ENCODE measurements at regions not wholly inside any gene's neighbourhood (a gene's known extent, or its start where the extent isn't known, plus 50 kb on each side); places are given as distances from the start of the nearest gene placed in this dataset.

DNA sequence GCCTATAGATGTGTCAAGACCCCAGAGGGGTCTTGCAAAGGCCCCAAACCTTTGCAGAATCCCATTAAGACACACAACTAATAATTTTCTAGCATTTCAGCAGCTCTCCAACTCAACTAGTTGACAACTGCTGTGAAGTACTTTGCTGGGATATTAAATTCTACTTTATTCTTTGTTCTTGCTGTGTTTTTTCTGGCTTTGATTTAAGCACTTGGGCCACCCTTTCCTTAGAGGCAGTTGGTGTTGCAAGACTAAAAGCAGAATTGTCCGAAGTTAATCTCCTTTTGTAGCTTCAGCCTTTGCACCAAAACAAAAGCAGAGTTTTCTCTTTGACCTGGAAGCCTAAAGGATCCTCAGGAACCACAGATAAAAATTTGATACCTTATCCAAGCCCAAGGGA, 353.1 kb upstream of the CLNK start:
- 60% methylated on average over 1 of the region's 1 CpG for WGBS (ENCODE audit: insufficient coverage, low lambda C conversion rate)

DNA sequence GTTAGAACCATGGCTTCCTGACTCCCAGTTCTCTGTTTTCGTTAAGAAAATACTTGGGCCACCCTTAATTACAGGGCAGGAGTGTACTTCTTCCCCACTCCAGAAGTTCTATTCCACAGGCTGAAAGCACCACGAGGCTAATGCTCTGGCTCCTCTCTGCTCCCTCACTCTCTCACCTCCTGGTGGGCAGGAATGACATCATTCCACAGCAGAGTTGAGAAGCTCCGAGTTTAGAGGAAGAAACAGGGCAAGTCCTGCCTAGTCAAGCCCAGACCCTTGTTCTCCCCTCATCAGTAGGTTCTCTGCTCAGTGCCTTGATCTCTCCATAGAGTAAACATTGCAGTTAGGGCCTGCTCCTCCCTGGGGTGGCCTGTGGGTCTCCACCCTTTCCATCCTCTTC, 343.8 kb upstream of the CLNK start:
- no peak overlapping the region for H3K27ac ChIP-seq (ENCODE audit: low read length)
- no peak overlapping the region for H3K4me3 ChIP-seq (ENCODE audit: low read length)
- no peaks in the 10 kb centered on the region for H3K4me1 ChIP-seq (ENCODE audit: control insufficient read depth, insufficient read depth, low read length)
- H3K9me3 ChIP-seq (ENCODE audit: control insufficient read depth, low read depth, low read length) = no peaks in the 10 kb centered on the region
- no CpG with 5 or more reads among the region's 3 CpGs for WGBS (ENCODE audit: insufficient coverage, low lambda C conversion rate)
- H3K27me3 ChIP-seq (ENCODE audit: control insufficient read depth, insufficient read depth, low read length) = no peaks in the 10 kb centered on the region
- H3K36me3 ChIP-seq (ENCODE audit: control insufficient read depth, insufficient read depth, low read length) = no peaks in the 10 kb centered on the region
- no peak for DNase-seq

More for the DNA sequence above, 353.1 kb upstream of the CLNK start:
- no peak for DNase-seq
- no peaks in the 10 kb centered on the region for H3K9me3 ChIP-seq (ENCODE audit: control insufficient read depth, low read depth, low read length)
- no peaks in the 10 kb centered on the region for H3K4me1 ChIP-seq (ENCODE audit: control insufficient read depth, insufficient read depth, low read length)
- no peak overlapping the region for H3K4me3 ChIP-seq (ENCODE audit: low read length)
- H3K27me3 ChIP-seq (ENCODE audit: control insufficient read depth, insufficient read depth, low read length) = no peaks in the 10 kb centered on the region
- no peaks in the 10 kb centered on the region for H3K36me3 ChIP-seq (ENCODE audit: control insufficient read depth, insufficient read depth, low read length)
- no peak overlapping the region for H3K27ac ChIP-seq (ENCODE audit: low read length)

DNA sequence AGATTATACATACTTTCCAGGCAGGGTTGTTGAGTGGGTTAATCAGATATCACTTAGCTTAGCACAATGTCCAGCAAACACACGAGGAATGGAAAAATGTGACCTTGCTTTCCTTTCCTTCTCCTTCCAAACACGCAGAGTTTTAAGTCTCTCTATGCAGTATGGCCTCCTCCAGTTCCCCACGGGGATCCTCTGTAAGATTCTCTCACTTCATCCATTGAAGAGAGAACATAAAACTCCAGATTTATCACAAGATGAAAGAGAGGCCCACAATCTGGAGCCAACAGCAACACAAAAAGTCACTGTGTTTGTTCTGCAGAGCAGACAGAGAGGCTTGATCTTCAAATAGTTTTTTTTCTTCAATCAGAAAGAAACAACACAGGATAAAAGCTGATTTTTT, 336.8 kb upstream of the CLNK start:
- H3K27ac ChIP-seq (ENCODE audit: low read length) = no peak overlapping the region
- DNase-seq = no peak
- no peaks in the 10 kb centered on the region for H3K27me3 ChIP-seq (ENCODE audit: control insufficient read depth, insufficient read depth, low read length)
- H3K36me3 ChIP-seq (ENCODE audit: control insufficient read depth, insufficient read depth, low read length) = no peaks in the 10 kb centered on the region
- H3K4me3 ChIP-seq (ENCODE audit: low read length) = no peak overlapping the region
- 60% methylated on average over 1 of the region's 3 CpGs for WGBS (ENCODE audit: insufficient coverage, low lambda C conversion rate)
- H3K9me3 ChIP-seq (ENCODE audit: control insufficient read depth, low read depth, low read length) = no peaks in the 10 kb centered on the region
- no peaks in the 10 kb centered on the region for H3K4me1 ChIP-seq (ENCODE audit: control insufficient read depth, insufficient read depth, low read length)

DNA sequence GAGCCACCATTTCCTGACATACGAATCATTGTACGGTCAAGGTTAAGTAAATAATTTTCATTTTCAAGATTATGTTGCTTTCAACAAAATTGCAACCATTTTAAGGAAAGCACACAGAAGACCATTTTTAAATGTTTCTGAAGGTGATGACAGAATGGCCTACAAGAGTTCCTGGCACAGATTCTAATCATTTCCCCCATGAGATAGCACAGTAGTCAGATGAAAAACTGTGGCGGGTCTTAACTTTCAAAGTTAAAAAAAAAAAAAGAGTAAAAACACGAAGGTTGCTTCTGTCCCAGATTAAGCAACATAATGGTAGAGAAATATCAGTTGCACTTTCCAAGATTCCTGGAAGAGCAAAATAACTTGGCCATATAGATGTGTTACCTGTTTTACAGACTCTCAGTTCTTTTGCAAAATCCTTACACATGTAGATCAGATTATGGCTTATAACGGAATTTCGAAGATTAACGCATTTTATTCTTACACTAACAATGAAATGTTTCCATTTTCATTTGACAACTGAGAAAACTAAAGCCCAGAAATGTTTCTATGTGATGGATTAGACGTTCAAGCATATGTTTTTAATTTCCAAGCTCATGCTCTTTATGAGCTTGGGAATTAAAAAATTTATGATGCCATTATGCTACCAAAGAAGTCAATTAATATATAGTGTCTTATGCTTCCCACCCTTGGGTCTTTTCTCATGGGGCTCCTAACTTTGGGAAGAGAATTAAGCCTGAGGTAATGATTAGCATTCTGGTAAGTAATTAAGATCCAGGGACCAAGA, 335.1 kb upstream of the CLNK start:
- H3K9me3 ChIP-seq (ENCODE audit: control insufficient read depth, low read depth, low read length) = no peaks in the 10 kb centered on the region
- no peak overlapping the region for H3K27ac ChIP-seq (ENCODE audit: low read length)
- H3K36me3 ChIP-seq (ENCODE audit: control insufficient read depth, insufficient read depth, low read length) = no peaks in the 10 kb centered on the region
- H3K27me3 ChIP-seq (ENCODE audit: control insufficient read depth, insufficient read depth, low read length) = no peaks in the 10 kb centered on the region
- no peak for DNase-seq
- no peaks in the 10 kb centered on the region for H3K4me1 ChIP-seq (ENCODE audit: control insufficient read depth, insufficient read depth, low read length)
- no CpG with 5 or more reads among the region's 8 CpGs for WGBS (ENCODE audit: insufficient coverage, low lambda C conversion rate)
- no peak overlapping the region for H3K4me3 ChIP-seq (ENCODE audit: low read length)

DNA sequence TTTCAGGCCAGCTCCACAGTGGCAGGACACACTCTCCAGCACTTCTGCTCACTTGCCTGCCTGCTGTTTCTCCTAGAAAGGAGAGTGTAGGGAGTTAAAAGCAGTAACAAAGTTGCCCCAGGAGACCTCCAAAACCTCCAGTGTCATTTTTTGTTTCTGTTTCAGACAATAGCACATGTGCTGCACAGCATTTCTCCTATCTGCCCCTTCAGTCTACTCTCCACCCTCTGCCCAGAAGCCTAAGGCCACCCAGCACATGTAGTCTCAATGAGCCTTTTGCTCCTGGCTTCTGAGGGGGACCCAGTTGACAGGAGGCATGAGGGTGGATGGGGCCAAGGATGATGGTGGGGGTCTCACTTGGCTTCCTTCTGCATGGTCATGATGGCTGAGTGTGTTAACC, 329.6 kb upstream of the CLNK start:
- Histone ChIP-seq H3K27me3 (ENCODE audit: control insufficient read depth, insufficient read depth, low read length) (no peaks in the 10 kb centered on the region), H3K9me3 (ENCODE audit: control insufficient read depth, low read depth, low read length) (no peaks in the 10 kb centered on the region), H3K4me1 (ENCODE audit: control insufficient read depth, insufficient read depth, low read length) (no peaks in the 10 kb centered on the region), H3K27ac (ENCODE audit: low read length) (no peak overlapping the region), H3K36me3 (ENCODE audit: control insufficient read depth, insufficient read depth, low read length) (no peaks in the 10 kb centered on the region), H3K4me3 (ENCODE audit: low read length) (no peak overlapping the region)
- DNase-seq = no peak

DNA sequence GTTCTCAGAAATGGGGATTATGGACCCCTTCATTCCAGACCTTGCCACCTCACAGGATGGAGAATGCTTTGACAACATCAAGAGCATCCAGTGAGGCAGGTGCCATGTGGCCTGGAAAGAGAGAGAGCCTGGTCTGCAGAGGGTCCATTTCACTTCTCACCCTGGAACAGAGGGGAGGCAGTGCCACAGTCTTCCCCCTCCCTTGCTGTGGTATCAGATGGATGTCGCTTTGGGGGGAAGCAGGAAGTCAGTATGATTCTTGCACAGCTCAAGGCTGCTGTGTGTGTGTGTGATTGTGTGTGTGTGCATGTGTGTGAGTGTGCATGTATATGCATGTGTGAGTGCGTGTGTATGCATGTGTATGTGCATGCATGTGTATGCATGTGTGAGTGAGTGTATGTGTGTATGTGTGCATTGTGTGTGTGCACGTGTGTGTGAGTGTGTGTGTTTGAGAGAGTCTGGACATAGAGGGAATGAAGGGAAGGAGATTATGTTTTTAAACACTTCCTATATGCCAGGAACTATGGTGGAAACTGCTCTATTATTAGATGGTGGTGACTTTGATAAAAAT, 328.6 kb upstream of the CLNK start:
- no peak overlapping the region for H3K27ac ChIP-seq (ENCODE audit: low read length)
- no peaks in the 10 kb centered on the region for H3K4me1 ChIP-seq (ENCODE audit: control insufficient read depth, insufficient read depth, low read length)
- no peak overlapping the region for H3K4me3 ChIP-seq (ENCODE audit: low read length)
- no peak for DNase-seq
- no peaks in the 10 kb centered on the region for H3K9me3 ChIP-seq (ENCODE audit: control insufficient read depth, low read depth, low read length)
- no CpG with 5 or more reads among the region's 3 CpGs for WGBS (ENCODE audit: insufficient coverage, low lambda C conversion rate)
- H3K36me3 ChIP-seq (ENCODE audit: control insufficient read depth, insufficient read depth, low read length) = no peaks in the 10 kb centered on the region
- no peaks in the 10 kb centered on the region for H3K27me3 ChIP-seq (ENCODE audit: control insufficient read depth, insufficient read depth, low read length)

DNA sequence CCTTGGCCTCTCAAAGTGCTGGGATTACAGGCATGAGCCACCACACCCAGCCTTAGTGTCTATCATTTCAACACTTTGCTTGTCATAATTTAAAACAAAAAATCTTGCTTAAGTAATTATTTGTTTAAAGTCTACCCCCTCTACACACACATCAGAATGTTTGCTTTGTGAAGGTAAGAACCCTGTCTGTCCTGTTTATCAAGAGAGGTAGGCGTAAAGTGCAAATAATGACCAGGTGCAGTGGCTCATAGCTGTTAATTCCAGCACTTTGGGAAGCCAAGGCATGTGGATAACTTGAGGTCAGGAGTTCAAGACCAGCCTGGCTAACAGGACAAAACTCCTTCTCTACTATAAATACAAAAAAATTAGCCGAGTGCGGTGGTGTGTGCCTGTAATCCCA, 326.7 kb upstream of the CLNK start:
- DNase-seq = no peak
- H3K9me3 ChIP-seq (ENCODE audit: control insufficient read depth, low read depth, low read length) = no peaks in the 10 kb centered on the region
- WGBS (ENCODE audit: insufficient coverage, low lambda C conversion rate) = 30% methylated on average over 2 of the region's 3 CpGs
- no peaks in the 10 kb centered on the region for H3K36me3 ChIP-seq (ENCODE audit: control insufficient read depth, insufficient read depth, low read length)
- H3K4me1 ChIP-seq (ENCODE audit: control insufficient read depth, insufficient read depth, low read length) = no peaks in the 10 kb centered on the region
- H3K27ac ChIP-seq (ENCODE audit: low read length) = no peak overlapping the region
- no peak overlapping the region for H3K4me3 ChIP-seq (ENCODE audit: low read length)
- no peaks in the 10 kb centered on the region for H3K27me3 ChIP-seq (ENCODE audit: control insufficient read depth, insufficient read depth, low read length)

DNA sequence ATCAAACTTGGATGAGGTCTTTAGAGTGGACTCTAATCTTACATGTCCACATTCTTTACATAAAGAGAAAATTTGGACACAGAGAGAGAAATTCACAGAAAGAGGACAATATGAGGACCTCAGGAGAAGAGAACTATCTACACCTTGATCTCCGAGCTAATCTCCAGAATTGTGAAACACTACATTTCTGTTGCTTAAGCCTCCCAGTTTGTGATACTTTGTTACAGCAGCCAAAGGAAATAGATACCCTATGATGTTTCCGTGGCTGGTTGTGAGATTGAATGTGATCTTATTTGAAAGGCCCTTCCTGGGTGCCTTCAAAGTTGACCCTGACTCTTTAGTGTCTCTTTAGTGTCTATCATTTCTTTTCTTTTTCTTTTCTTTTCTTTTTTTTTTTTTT, 326.1 kb upstream of the CLNK start:
- Histone ChIP-seq H3K9me3 (ENCODE audit: control insufficient read depth, low read depth, low read length) (no peaks in the 10 kb centered on the region), H3K27ac (ENCODE audit: low read length) (no peak overlapping the region), H3K4me1 (ENCODE audit: control insufficient read depth, insufficient read depth, low read length) (no peaks in the 10 kb centered on the region), H3K36me3 (ENCODE audit: control insufficient read depth, insufficient read depth, low read length) (no peaks in the 10 kb centered on the region), H3K27me3 (ENCODE audit: control insufficient read depth, insufficient read depth, low read length) (no peaks in the 10 kb centered on the region), H3K4me3 (ENCODE audit: low read length) (no peak overlapping the region)
- 80% methylated on average over 1 of the region's 2 CpGs for WGBS (ENCODE audit: insufficient coverage, low lambda C conversion rate)
- DNase-seq = no peak

DNA sequence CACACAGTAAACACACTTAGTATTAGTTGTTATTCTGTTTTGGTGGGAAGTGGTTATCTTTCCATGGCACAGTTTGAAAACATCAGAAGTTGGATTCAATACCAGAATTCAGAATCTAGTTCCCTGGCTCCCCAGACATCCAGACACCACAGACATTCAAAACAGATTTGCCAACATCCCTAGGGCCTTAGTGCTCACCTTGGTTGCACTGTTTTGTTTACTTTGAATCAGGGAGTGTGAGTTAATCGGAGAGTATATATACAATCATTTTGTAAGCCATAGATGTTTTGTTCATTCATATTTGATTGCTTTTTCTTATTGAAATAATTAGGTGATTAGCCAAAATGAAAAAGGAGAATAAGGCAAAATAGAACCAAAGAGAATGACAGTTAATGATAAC, 324.7 kb upstream of the CLNK start:
- no peaks in the 10 kb centered on the region for H3K27me3 ChIP-seq (ENCODE audit: control insufficient read depth, insufficient read depth, low read length)
- H3K27ac ChIP-seq (ENCODE audit: low read length) = no peak overlapping the region
- H3K4me1 ChIP-seq (ENCODE audit: control insufficient read depth, insufficient read depth, low read length) = no peaks in the 10 kb centered on the region
- DNase-seq = no peak
- no peak overlapping the region for H3K4me3 ChIP-seq (ENCODE audit: low read length)
- no peaks in the 10 kb centered on the region for H3K9me3 ChIP-seq (ENCODE audit: control insufficient read depth, low read depth, low read length)
- WGBS (ENCODE audit: insufficient coverage, low lambda C conversion rate) = 60% methylated on average over 1 of the region's 1 CpG
- no peaks in the 10 kb centered on the region for H3K36me3 ChIP-seq (ENCODE audit: control insufficient read depth, insufficient read depth, low read length)

DNA sequence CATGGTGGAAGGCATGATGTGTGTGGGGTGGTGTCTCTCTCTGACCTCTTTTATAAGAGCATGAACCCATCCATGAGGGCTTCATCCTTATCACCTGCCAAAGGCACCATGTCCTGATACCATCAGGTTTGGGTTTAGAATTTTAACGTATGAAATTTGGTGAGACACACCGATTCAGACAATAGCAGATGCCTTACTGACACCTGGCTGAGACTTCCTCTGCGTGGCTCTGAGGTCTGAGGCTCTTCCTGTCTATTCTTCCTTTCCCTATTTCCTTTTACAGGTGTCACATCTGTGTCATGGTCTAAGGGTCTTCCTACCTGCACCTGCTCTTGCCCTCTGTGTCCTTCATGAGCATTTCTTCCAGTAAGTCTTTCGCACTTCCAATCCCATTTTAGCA, 320.7 kb upstream of the CLNK start:
- no peaks in the 10 kb centered on the region for H3K36me3 ChIP-seq (ENCODE audit: control insufficient read depth, insufficient read depth, low read length)
- no peaks in the 10 kb centered on the region for H3K27me3 ChIP-seq (ENCODE audit: control insufficient read depth, insufficient read depth, low read length)
- H3K4me3 ChIP-seq (ENCODE audit: low read length) = no peak overlapping the region
- H3K4me1 ChIP-seq (ENCODE audit: control insufficient read depth, insufficient read depth, low read length) = no peaks in the 10 kb centered on the region
- no peak for DNase-seq
- no peak overlapping the region for H3K27ac ChIP-seq (ENCODE audit: low read length)
- WGBS (ENCODE audit: insufficient coverage, low lambda C conversion rate) = 100% methylated on average over 1 of the region's 4 CpGs
- H3K9me3 ChIP-seq (ENCODE audit: control insufficient read depth, low read depth, low read length) = no peaks in the 10 kb centered on the region

DNA sequence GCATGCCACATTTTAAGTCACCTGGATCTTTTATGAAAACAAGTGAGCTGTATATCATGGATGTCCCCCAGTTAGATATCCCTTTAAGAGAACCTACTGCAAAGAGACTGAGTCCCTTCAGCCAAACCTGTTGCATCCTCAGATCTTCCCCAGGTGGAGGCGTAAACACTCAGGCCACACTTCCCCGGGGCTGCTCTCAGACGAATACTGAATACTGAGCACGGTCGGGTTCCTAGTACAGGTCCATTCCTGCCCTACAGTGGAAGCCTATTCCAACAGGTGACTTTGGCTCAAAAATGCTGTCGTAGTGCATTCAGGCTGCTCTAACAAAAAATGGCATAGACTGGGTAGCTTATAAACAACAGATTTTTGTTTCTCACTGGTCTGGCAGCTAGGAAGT, 320.2 kb upstream of the CLNK start:
- Histone ChIP-seq H3K36me3 (ENCODE audit: control insufficient read depth, insufficient read depth, low read length) (no peaks in the 10 kb centered on the region), H3K27ac (ENCODE audit: low read length) (no peak overlapping the region), H3K4me1 (ENCODE audit: control insufficient read depth, insufficient read depth, low read length) (no peaks in the 10 kb centered on the region), H3K9me3 (ENCODE audit: control insufficient read depth, low read depth, low read length) (no peaks in the 10 kb centered on the region), H3K27me3 (ENCODE audit: control insufficient read depth, insufficient read depth, low read length) (no peaks in the 10 kb centered on the region), H3K4me3 (ENCODE audit: low read length) (no peak overlapping the region)
- no peak for DNase-seq
- WGBS (ENCODE audit: insufficient coverage, low lambda C conversion rate) = no CpG with 5 or more reads among the region's 6 CpGs
